HepG2 (cell line): ENCODE measurements at regions not wholly inside any gene's neighbourhood (a gene's known extent, or its start where the extent isn't known, plus 50 kb on each side); places are given as distances from the start of the nearest gene placed in this dataset.
"Not testable (repeated sequence)": the region's sequence is repeated elsewhere in the genome, so short reads cannot be mapped to it uniquely, and the experiment has no call there.

Experiments used
- ATAC-seq: fragments of 200-7000 bp; cut with Tn5 transposase; 3 replicates; pipeline ENCODE4 v1.9.1; 2020; ENCODE audit warnings: mild to moderate bottlenecking, moderate library complexity
- BruUV-seq: library from RNA; stranded (reverse); fragments of 400-500 nt; replicated peaks from 2 replicates; lab custom pipeline; 2021; lab: Mats Ljungman, UMichigan
- CTCF ChIA-PET: fragments of 300-600 bp; formaldehyde crosslinking; extraction: SDS; loops from one replicate; lab custom pipeline; 2021; ENCODE audit warnings: low total read pairs, inconsistent platforms, low intra/inter-chr PET ratio; lab: Yijun Ruan, JAX
- POLR2A ChIA-PET: fragments of 350-600 bp; sonication (Branson Sonifier 250); formaldehyde crosslinking; loops from one replicate; lab custom pipeline; 2020; ENCODE audit warnings: antibody characterized with exemption, inconsistent platforms; lab: Yijun Ruan, JAX
- DNase-seq: peaks from one replicate; pipeline ENCODE4 v3.0.0-alpha.2; 2015; ENCODE audit warnings: low spot score
- FAIRE-seq: peaks from 3 replicates; lab custom pipeline; 2011; peaks lifted over from hg19 to GRCh38; lab: Jason Lieb, UNC
- H2AFZ ChIP-seq: one replicate; pipeline ENCODE4 v1.6.1; 2011; ENCODE audit warnings: low read length, inconsistent platforms
- H3K27ac ChIP-seq: fragments of 300-600 bp; 3 replicates; pipeline ENCODE4 v1.8.0; 2011; ENCODE audit warnings: mixed run types, mild to moderate bottlenecking, mixed read lengths, low read length, inconsistent platforms; ENCODE audit not compliant: insufficient read depth; ENCODE audit errors: extremely low read length
- H3K27me3 ChIP-seq, 2 experiments: fragments of 200-600 bp in 1 of 2; 2 replicates in 1 of 2; 3 replicates in 1 of 2; pipeline versions ENCODE4 v1.6.0 to v1.8.0; 2011; ENCODE audit warnings: low read length in 2 of 2, mild to moderate bottlenecking in 2 of 2, moderate library complexity in 2 of 2, inconsistent platforms in 1 of 2; ENCODE audit not compliant: insufficient read depth in 2 of 2, control insufficient read depth in 1 of 2
- H3K36me3 ChIP-seq, 2 experiments: fragments of 200-600 bp in 1 of 2; replicated peaks in 1 of 2; 2 replicates in 1 of 2; 3 replicates in 1 of 2; pipeline versions ENCODE4 v1.5.1 to v1.8.0; 2011; ENCODE audit warnings: low read length in 2 of 2, inconsistent platforms in 1 of 2; ENCODE audit not compliant: insufficient read depth in 2 of 2, control insufficient read depth in 1 of 2
- H3K4me1 ChIP-seq: 2 replicates; pipeline ENCODE4 v1.5.1; 2012; ENCODE audit warnings: low read length, inconsistent platforms; ENCODE audit not compliant: insufficient read depth
- H3K4me2 ChIP-seq: 2 replicates; pipeline ENCODE4 v1.6.0; 2011; ENCODE audit warnings: low read depth, low read length, inconsistent platforms
- H3K4me3 ChIP-seq, 3 experiments: fragments of 200-600 bp in 1 of 3; sonication (generic), shearing (Covaris generic) in 1 of 3; replicated peaks in 1 of 3; 2 replicates each; pipeline ENCODE4 v1.5.1; 2011 to 2016; ENCODE audit warnings: low read length in 3 of 3, inconsistent platforms in 2 of 3, low read depth in 2 of 3, mild to moderate bottlenecking in 2 of 3, control low read depth in 1 of 3, mixed read lengths in 1 of 3; ENCODE audit not compliant: insufficient read depth in 1 of 3
- H3K79me2 ChIP-seq: one replicate; pipeline ENCODE4 v1.6.1; 2011; ENCODE audit warnings: low read length, inconsistent platforms; ENCODE audit not compliant: insufficient read depth
- H3K9ac ChIP-seq: 2 replicates; pipeline ENCODE4 v1.6.0; 2011; ENCODE audit warnings: mild to moderate bottlenecking, low read depth, low read length, inconsistent platforms; ENCODE audit not compliant: insufficient read depth
- H3K9me3 ChIP-seq: 2 replicates; pipeline ENCODE4 v1.5.1; 2012; ENCODE audit warnings: mild to moderate bottlenecking, low read length
- H4K20me1 ChIP-seq: 2 replicates; pipeline ENCODE4 v1.6.0; 2011; ENCODE audit warnings: inconsistent platforms, mild to moderate bottlenecking, low read length, moderate library complexity; ENCODE audit not compliant: insufficient read depth
- CHCHD3 ChIP-seq: sonication (generic); formaldehyde crosslinking; IDR thresholded peaks from 2 replicates; pipeline ENCODE4 v1.8.0; 2022; ENCODE audit warnings: mild to moderate bottlenecking, missing genetic modification reagents, moderate library complexity
- ZNF652 ChIP-seq: IDR thresholded peaks from 2 replicates; pipeline ENCODE4 v1.6.1; 2016; ENCODE audit warnings: low read depth, borderline replicate concordance
- WGBS: methylation state at CpG from one replicate; pipeline ENCODE4 v1.1.6; 2017; ENCODE audit warnings: low lambda C conversion rate; 5-methylcytosine and 5-hydroxymethylcytosine counted together
- in situ Hi-C: cut with HindIII; loops from 2 replicates; pipeline ENCODE4 v1.10.0; 2017; ENCODE audit warnings: low pct_unique_long_range_greater_than_20kb; ENCODE audit not compliant: extremely low pct_ligation_motif_present
- intact Hi-C: fragments of 100-400 bp; cut with micrococcal nuclease; formaldehyde crosslinking; loops from one replicate; pipeline ENCODE4 v1.10.0; 2022; ENCODE audit not compliant: unreplicated experiment
- TF ChIP-seq, protein P1 (sequence below): fragments of 450-650 bp; IDR thresholded peaks from 2 replicates; pipeline ENCODE4 v1.6.1; 2017; ENCODE audit warnings: mild to moderate bottlenecking

DNA sequence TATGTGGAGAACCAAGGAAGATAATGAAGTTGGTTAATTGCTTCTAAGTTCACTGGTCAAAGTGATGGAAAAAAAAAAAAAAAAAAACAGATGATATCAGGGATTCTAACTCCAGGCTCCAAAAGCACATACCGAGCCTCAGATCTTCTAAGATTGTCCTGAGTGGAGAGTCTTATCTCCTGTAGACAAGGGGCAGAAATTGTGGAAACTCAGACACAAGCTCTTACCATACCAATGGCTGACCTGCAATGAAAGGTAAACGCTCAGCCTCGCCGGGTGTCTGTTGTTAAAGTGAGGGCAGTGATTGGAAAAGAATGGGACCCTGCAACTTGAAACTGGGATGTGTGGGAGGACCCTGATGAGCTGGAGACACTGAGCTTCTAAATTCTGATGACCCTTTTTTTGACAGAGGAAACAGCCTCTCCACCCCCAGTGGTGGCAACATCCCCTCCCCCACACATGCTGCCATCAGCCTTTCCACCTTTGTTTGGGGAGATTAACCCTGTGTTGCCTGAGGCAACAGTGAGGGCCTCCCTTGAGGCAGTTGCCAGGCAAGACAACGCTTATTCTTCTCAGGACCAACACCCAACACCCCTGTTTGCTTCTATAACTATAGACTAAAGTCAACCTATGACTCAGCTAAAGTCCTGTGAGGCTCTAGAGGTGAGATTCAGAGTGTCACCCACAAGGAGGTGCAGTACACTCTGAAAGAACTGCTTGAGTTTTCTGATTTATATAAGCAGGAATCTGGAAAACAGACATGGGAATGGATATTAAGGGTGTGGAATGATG lies 154.0 kb downstream of the THBS2 start:
- no peak overlapping the region for H3K27ac ChIP-seq
- BruUV-seq = no TSS peak
- no peak overlapping the region for H3K4me2 ChIP-seq
- 2% methylated on average over 5 of the region's 5 CpGs for WGBS
- POLR2A ChIA-PET = no interaction called here
- no peaks in the 10 kb centered on the region for H3K79me2 ChIP-seq
- no peak for FAIRE-seq
- no peaks in the 10 kb centered on the region for H4K20me1 ChIP-seq
- no peak overlapping the region for H3K9ac ChIP-seq
- no peak overlapping the region for H2AFZ ChIP-seq
- peaks cover 0 to 10% of the 10 kb centered on the region in 2 experiments; a peak in 3 of 5 replicates for H3K27me3 ChIP-seq
- DNase-seq = peak; percentile 11
- TF ChIP-seq ZNF652 (peak; percentile 43; the same call in 1 of the 2 replicates), CHCHD3 (CRISPR knock-in tag) (no peak)
- TF ChIP-seq, protein P1, sequence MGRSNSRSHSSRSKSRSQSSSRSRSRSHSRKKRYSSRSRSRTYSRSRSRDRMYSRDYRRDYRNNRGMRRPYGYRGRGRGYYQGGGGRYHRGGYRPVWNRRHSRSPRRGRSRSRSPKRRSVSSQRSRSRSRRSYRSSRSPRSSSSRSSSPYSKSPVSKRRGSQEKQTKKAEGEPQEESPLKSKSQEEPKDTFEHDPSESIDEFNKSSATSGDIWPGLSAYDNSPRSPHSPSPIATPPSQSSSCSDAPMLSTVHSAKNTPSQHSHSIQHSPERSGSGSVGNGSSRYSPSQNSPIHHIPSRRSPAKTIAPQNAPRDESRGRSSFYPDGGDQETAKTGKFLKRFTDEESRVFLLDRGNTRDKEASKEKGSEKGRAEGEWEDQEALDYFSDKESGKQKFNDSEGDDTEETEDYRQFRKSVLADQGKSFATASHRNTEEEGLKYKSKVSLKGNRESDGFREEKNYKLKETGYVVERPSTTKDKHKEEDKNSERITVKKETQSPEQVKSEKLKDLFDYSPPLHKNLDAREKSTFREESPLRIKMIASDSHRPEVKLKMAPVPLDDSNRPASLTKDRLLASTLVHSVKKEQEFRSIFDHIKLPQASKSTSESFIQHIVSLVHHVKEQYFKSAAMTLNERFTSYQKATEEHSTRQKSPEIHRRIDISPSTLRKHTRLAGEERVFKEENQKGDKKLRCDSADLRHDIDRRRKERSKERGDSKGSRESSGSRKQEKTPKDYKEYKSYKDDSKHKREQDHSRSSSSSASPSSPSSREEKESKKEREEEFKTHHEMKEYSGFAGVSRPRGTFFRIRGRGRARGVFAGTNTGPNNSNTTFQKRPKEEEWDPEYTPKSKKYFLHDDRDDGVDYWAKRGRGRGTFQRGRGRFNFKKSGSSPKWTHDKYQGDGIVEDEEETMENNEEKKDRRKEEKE = no peak
- intact Hi-C loops = no loop called here
- ATAC-seq = no peak
- no peak overlapping the region for H3K4me3 ChIP-seq
- in situ Hi-C loops = no loop called here
- no peaks in the 10 kb centered on the region for H3K4me1 ChIP-seq
- CTCF ChIA-PET = no interaction called here
- no peaks in the 10 kb centered on the region for H3K9me3 ChIP-seq
- H3K36me3 ChIP-seq = no peaks in the 10 kb centered on the region

- 0% methylated on average over 2 of the region's 2 CpGs for WGBS
- POLR2A ChIA-PET, intact Hi-C loops, in situ Hi-C loops, CTCF ChIA-PET, H3K4me2 ChIP-seq, FAIRE-seq, DNase-seq, H3K79me2 ChIP-seq, H3K9ac ChIP-seq, H2AFZ ChIP-seq, H3K4me1 ChIP-seq, ATAC-seq, H3K4me3 ChIP-seq, H3K27ac ChIP-seq, H4K20me1 ChIP-seq, H3K36me3 ChIP-seq, BruUV-seq, H3K9me3 ChIP-seq: not testable (repeated sequence)
- H3K27me3 ChIP-seq = peaks cover 0 to 12% of the 10 kb centered on the region in 2 experiments; a peak in 4 of 5 replicates
Measured at GRCh38 chr6:169098651-169099050, 155.0 kb downstream of the THBS2 start.
